ENCODE measurements at regions not wholly inside any gene's neighbourhood (a gene's known extent, or its start where the extent isn't known, plus 50 kb on each side); places are given as distances from the start of the nearest gene placed in this dataset.

- DNase-seq (ENCODE audit: low read depth in 1 of 2, low spot score in 1 of 2), result no peak
These were observed 279.5 kb upstream of the PARD3B start for GRCh38 chr2:204265681-204266181.

- no peak for DNase-seq (ENCODE audit: low read depth in 1 of 2, low spot score in 1 of 2)
These were observed 276.8 kb upstream of the PARD3B start for GRCh38 chr2:204268458-204268857.

- no peak for DNase-seq (ENCODE audit: low read depth in 1 of 2, low spot score in 1 of 2)
These were observed 276.3 kb upstream of the PARD3B start for GRCh38 chr2:204268971-204269370.

- DNase-seq (ENCODE audit: low read depth in 1 of 2, low spot score in 1 of 2), result no peak
These were observed 273.2 kb upstream of the PARD3B start for GRCh38 chr2:204272089-204272488.

- DNase-seq (ENCODE audit: low read depth in 1 of 2, low spot score in 1 of 2), result no peak
These were observed 272.5 kb upstream of the PARD3B start for GRCh38 chr2:204272610-204273287.

GRCh38 chr2:204274429-204274828 lies 270.8 kb upstream of the PARD3B start:
- DNase-seq (ENCODE audit: low read depth in 1 of 2, low spot score in 1 of 2), result no peak

- no peak for DNase-seq (ENCODE audit: low read depth in 1 of 2, low spot score in 1 of 2)
These were observed 270.3 kb upstream of the PARD3B start for GRCh38 chr2:204274991-204275390.

- DNase-seq (ENCODE audit: low read depth in 1 of 2, low spot score in 1 of 2), result no peak
These were observed 268.0 kb upstream of the PARD3B start for GRCh38 chr2:204277226-204277625.

- DNase-seq (ENCODE audit: low read depth in 1 of 2, low spot score in 1 of 2), result no peak
These were observed 266.8 kb upstream of the PARD3B start for GRCh38 chr2:204278454-204278853.

- DNase-seq (ENCODE audit: low read depth in 1 of 2, low spot score in 1 of 2), result no peak
These were observed 265.5 kb upstream of the PARD3B start for GRCh38 chr2:204279819-204280218.

- no peak for DNase-seq (ENCODE audit: low read depth in 1 of 2, low spot score in 1 of 2)
These were observed 265.0 kb upstream of the PARD3B start for GRCh38 chr2:204280262-204280668.

- DNase-seq (ENCODE audit: low read depth in 1 of 2, low spot score in 1 of 2), result no peak
These were observed 263.2 kb upstream of the PARD3B start for GRCh38 chr2:204282081-204282480.

GRCh38 chr2:204282525-204282924 lies 262.8 kb upstream of the PARD3B start:
- no peak for DNase-seq (ENCODE audit: low read depth in 1 of 2, low spot score in 1 of 2)

- no peak for DNase-seq (ENCODE audit: low read depth in 1 of 2, low spot score in 1 of 2)
These were observed 256.2 kb upstream of the PARD3B start for GRCh38 chr2:204289066-204289465.

GRCh38 chr2:204292439-204292838 lies 252.8 kb upstream of the PARD3B start:
- DNase-seq (ENCODE audit: low read depth in 1 of 2, low spot score in 1 of 2), result no peak

- DNase-seq (ENCODE audit: low read depth in 1 of 2, low spot score in 1 of 2), result no peak
These were observed 251.2 kb upstream of the PARD3B start for GRCh38 chr2:204293884-204294747.

GRCh38 chr2:204298404-204298803 lies 246.9 kb upstream of the PARD3B start:
- DNase-seq (ENCODE audit: low read depth in 1 of 2, low spot score in 1 of 2), result no peak

GRCh38 chr2:204299766-204300165 lies 245.5 kb upstream of the PARD3B start:
- no peak for DNase-seq (ENCODE audit: low read depth in 1 of 2, low spot score in 1 of 2)

- DNase-seq (ENCODE audit: low read depth in 1 of 2, low spot score in 1 of 2), result no peak
These were observed 238.6 kb upstream of the PARD3B start for GRCh38 chr2:204306667-204307066.

- DNase-seq (ENCODE audit: low read depth in 1 of 2, low spot score in 1 of 2), result no peak
These were observed 233.2 kb upstream of the PARD3B start for GRCh38 chr2:204312105-204312504.

- DNase-seq (ENCODE audit: low read depth in 1 of 2, low spot score in 1 of 2), result no peak
These were observed 232.0 kb upstream of the PARD3B start for GRCh38 chr2:204313256-204313655.

GRCh38 chr2:204315236-204315662 lies 230.0 kb upstream of the PARD3B start:
- no peak for DNase-seq (ENCODE audit: low read depth in 1 of 2, low spot score in 1 of 2)

Data from stimulated activated CD4-positive, alpha-beta T cell treated with anti-CD3 and anti-CD28 coated beads, Interleukin-15, amount 100 ng/mL, for 1 hour (primary cell).